Smooth muscle cell (in vitro differentiated cells): ENCODE measurements at regions not wholly inside any gene's neighbourhood (a gene's known extent, or its start where the extent isn't known, plus 50 kb on each side); places are given as distances from the start of the nearest gene placed in this dataset.

Source experiments
- DNase-seq: peaks from one replicate; lab custom pipeline; 2025; ENCODE audit not compliant: unreplicated experiment; lab: John Stamatoyannopoulos, UW
- H2AFZ ChIP-seq: fragments of 200-600 bp; sonication (generic); 2 replicates; pipeline ENCODE4 v1.6.0; 2016; ENCODE audit warnings: antibody characterized with exemption, low read depth, mild to moderate bottlenecking
- H3F3A ChIP-seq: fragments of 200-600 bp; sonication (generic); 2 replicates; pipeline ENCODE4 v1.6.0; 2017; ENCODE audit warnings: antibody characterized with exemption, low read depth
- H3K27ac ChIP-seq: fragments of 200-600 bp; sonication (generic); 2 replicates; pipeline ENCODE4 v1.5.1; 2016; ENCODE audit warnings: low read depth, mild to moderate bottlenecking
- H3K27me3 ChIP-seq: fragments of 200-600 bp; sonication (generic); 2 replicates; pipeline ENCODE4 v1.6.1; 2016; ENCODE audit warnings: low read depth, mild to moderate bottlenecking
- H3K36me3 ChIP-seq: fragments of 200-600 bp; sonication (generic); 2 replicates; pipeline ENCODE4 v1.5.1; 2016; ENCODE audit warnings: low read depth
- H3K4me1 ChIP-seq: fragments of 200-600 bp; sonication (generic); 2 replicates; pipeline ENCODE4 v1.5.1; 2016; ENCODE audit warnings: low read depth
- H3K4me2 ChIP-seq: fragments of 200-600 bp; sonication (generic); 2 replicates; pipeline ENCODE4 v1.6.0; 2016; ENCODE audit warnings: mild to moderate bottlenecking
- H3K4me3 ChIP-seq: fragments of 200-600 bp; sonication (generic); 2 replicates; pipeline ENCODE4 v1.5.1; 2016; ENCODE audit warnings: mild to moderate bottlenecking
- H3K79me2 ChIP-seq: fragments of 200-600 bp; sonication (generic); 2 replicates; pipeline ENCODE4 v1.6.0; 2016; ENCODE audit warnings: low read depth, mild to moderate bottlenecking
- H3K9ac ChIP-seq: fragments of 200-600 bp; sonication (generic); 2 replicates; pipeline ENCODE4 v1.6.0; 2016; ENCODE audit warnings: low read depth
- H3K9me3 ChIP-seq: fragments of 200-600 bp; sonication (generic); replicated peaks from 2 replicates; pipeline ENCODE4 v1.5.1; 2016; ENCODE audit warnings: low read depth
- H4K20me1 ChIP-seq: fragments of 200-600 bp; sonication (generic); 2 replicates; pipeline ENCODE4 v1.6.0; 2016; ENCODE audit warnings: low read depth
- WGBS: methylation state at CpG from one replicate; pipeline ENCODE4 v1.1.7; 2016; ENCODE audit warnings: low lambda C conversion rate; 5-methylcytosine and 5-hydroxymethylcytosine counted together
- TF ChIP-seq, protein P1 (sequence below): fragments of 200-600 bp; sonication (generic); IDR thresholded peaks from 2 replicates; pipeline ENCODE4 v1.5.1; 2017; ENCODE audit warnings: borderline replicate concordance, mild to moderate bottlenecking, antibody characterized with exemption; ENCODE audit not compliant: insufficient read depth, poor library complexity, severe bottlenecking

- H3K27me3 ChIP-seq, result no peaks in the 10 kb centered on the region
- H2AFZ ChIP-seq, result no peak overlapping the region
- no peak overlapping the region for H3K27ac ChIP-seq
- no peak overlapping the region for H3K4me3 ChIP-seq
- H3K4me1 ChIP-seq, result no peaks in the 10 kb centered on the region
- no peaks in the 10 kb centered on the region for H4K20me1 ChIP-seq
- no peaks in the 10 kb centered on the region for H3K9me3 ChIP-seq
- H3F3A ChIP-seq, result no peaks in the 10 kb centered on the region
- H3K79me2 ChIP-seq, result no peaks in the 10 kb centered on the region
- 0% methylated on average over 1 of the region's 1 CpG for WGBS
- H3K4me2 ChIP-seq, result no peak overlapping the region
- no peak overlapping the region for H3K9ac ChIP-seq
- H3K36me3 ChIP-seq, result no peaks in the 10 kb centered on the region
- no peak for DNase-seq
- TF ChIP-seq, protein P1, sequence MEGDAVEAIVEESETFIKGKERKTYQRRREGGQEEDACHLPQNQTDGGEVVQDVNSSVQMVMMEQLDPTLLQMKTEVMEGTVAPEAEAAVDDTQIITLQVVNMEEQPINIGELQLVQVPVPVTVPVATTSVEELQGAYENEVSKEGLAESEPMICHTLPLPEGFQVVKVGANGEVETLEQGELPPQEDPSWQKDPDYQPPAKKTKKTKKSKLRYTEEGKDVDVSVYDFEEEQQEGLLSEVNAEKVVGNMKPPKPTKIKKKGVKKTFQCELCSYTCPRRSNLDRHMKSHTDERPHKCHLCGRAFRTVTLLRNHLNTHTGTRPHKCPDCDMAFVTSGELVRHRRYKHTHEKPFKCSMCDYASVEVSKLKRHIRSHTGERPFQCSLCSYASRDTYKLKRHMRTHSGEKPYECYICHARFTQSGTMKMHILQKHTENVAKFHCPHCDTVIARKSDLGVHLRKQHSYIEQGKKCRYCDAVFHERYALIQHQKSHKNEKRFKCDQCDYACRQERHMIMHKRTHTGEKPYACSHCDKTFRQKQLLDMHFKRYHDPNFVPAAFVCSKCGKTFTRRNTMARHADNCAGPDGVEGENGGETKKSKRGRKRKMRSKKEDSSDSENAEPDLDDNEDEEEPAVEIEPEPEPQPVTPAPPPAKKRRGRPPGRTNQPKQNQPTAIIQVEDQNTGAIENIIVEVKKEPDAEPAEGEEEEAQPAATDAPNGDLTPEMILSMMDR, result no peak
Observed at GRCh38 chr13:54183166-54183565, 1154.6 kb downstream of the OLFM4 start.

DNA sequence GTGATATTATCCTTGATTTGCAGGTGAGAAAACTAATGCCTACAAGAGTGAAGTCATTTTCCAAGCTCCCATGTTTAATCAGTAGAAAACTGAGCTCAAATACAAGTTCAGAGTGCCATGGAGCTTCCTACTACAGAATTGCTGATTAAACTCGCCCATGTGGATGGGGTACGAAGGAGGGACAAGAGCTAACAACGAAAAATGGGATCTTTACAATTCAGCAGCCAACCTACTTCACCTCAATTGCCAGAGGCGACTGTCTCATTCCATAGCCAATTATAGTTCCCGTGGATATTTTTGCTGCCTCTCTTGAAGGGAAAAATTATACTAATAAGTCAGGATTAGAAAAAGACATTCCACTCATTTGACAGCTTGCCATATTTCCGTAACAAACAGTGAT is 1155.1 kb downstream of the OLFM4 start:
- Histone ChIP-seq H3K9me3 (no peaks in the 10 kb centered on the region), H3K4me2 (no peak overlapping the region), H3K27me3 (no peaks in the 10 kb centered on the region), H3K4me3 (no peak overlapping the region), H4K20me1 (no peaks in the 10 kb centered on the region), H3K9ac (no peak overlapping the region), H3K79me2 (no peaks in the 10 kb centered on the region), H3K36me3 (no peaks in the 10 kb centered on the region), H3K27ac (no peak overlapping the region), H3F3A (no peaks in the 10 kb centered on the region), H2AFZ (no peak overlapping the region), H3K4me1 (no peaks in the 10 kb centered on the region)
- 67% methylated on average over 6 of the region's 6 CpGs for WGBS
- TF ChIP-seq, protein P1, result no peak
- no peak for DNase-seq

DNA sequence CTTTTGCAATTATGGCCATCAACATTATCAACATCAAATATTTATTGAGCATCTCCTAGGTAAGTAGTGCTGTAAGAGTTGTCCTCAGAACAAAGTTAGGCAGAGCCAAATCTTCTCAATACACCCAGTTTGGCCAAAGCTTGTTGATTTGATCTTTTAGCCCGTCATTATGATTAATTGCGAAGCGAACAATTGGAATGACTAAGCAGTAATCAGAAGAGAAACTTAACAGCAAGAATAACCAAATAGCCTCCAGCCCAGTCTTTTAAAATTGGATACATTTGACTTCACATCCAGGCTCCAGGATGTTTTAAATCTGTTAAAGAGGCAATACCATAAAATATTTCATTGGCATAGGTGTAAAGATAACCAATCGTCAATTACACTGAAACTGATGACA is 1156.0 kb downstream of the OLFM4 start:
- Histone ChIP-seq H3K4me1 (no peaks in the 10 kb centered on the region), H3K4me2 (no peak overlapping the region), H3F3A (no peaks in the 10 kb centered on the region), H2AFZ (no peak overlapping the region), H3K27me3 (no peaks in the 10 kb centered on the region), H3K36me3 (no peaks in the 10 kb centered on the region), H4K20me1 (no peaks in the 10 kb centered on the region), H3K27ac (no peak overlapping the region), H3K4me3 (no peak overlapping the region), H3K79me2 (no peaks in the 10 kb centered on the region), H3K9ac (no peak overlapping the region), H3K9me3 (no peaks in the 10 kb centered on the region)
- WGBS, result 77% methylated on average over 4 of the region's 4 CpGs
- DNase-seq, result no peak
- TF ChIP-seq, protein P1, result no peak

- DNase-seq, result no peak
- Histone ChIP-seq H3K4me1 (no peaks in the 10 kb centered on the region), H3K9me3 (no peaks in the 10 kb centered on the region), H3K79me2 (no peaks in the 10 kb centered on the region), H3F3A (no peaks in the 10 kb centered on the region), H3K27ac (no peak overlapping the region), H3K4me3 (no peak overlapping the region), H2AFZ (no peak overlapping the region), H3K9ac (no peak overlapping the region), H3K27me3 (no peaks in the 10 kb centered on the region), H3K36me3 (no peaks in the 10 kb centered on the region), H4K20me1 (no peaks in the 10 kb centered on the region), H3K4me2 (no peak overlapping the region)
- WGBS, result 41% methylated on average over 2 of the region's 2 CpGs
- TF ChIP-seq, protein P1, result no peak
Observed at GRCh38 chr13:54185101-54185500, 1156.5 kb downstream of the OLFM4 start.
